ENCODE measurements at regions not wholly inside any gene's neighbourhood (a gene's known extent, or its start where the extent isn't known, plus 50 kb on each side); places are given as distances from the start of the nearest gene placed in this dataset.

DNA sequence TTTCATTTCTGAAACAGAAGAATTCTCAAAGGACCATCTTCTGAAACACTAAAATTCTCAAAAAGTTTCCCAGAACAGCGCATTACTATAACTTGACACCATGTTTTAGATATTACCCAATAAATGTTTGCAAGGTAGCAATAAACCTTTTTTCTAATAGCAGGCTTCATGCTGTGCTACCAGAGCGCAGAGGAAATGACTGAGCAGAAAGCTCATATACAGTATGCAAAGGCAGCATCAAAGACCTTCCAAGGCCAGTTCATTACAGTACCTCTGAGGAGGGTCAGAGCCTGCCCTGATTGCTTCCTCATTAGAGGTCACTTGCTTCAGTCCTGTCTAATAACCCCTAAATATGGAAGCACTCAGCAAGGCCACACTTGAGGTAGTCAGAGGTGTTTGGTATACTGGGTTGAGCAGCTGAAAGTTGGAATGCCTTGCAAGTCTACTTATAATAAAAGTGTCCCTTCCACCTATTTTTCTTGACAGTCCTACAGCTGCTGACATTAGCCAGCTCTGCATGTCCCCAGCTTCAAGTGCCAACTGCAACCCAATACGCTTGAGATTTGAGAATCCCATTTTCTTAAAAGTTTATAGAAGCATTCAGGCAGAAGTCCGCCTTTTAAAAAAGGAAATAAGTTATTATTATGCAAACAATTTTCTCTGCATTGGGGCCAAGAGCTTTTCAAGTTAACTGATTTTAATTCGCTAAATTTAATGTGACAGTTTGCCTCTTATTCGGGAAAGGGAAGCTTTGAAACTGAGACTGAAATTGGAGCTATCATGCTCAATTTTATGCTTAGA, 207.2 kb downstream of the ZC3H11B start:
- H3K27me3 ChIP-seq (ENCODE audit: insufficient read depth, low read depth), result no peaks in the 10 kb centered on the region
- no peaks in the 10 kb centered on the region for H3K9me2 ChIP-seq (ENCODE audit: insufficient read depth)
- H4K20me1 ChIP-seq (ENCODE audit: insufficient read depth), result no peaks in the 10 kb centered on the region
- no peaks in the 10 kb centered on the region for H3K9me3 ChIP-seq (ENCODE audit: insufficient read depth, low read depth)
- no peaks in the 10 kb centered on the region for H3K36me3 ChIP-seq (ENCODE audit: low read depth)
- H3K4me1 ChIP-seq (replicated peaks; ENCODE audit: insufficient read depth), result no peaks in the 10 kb centered on the region
- no peak for DNase-seq
- ChIA-PET POLR2A (ENCODE audit: unreplicated experiment) (no interaction called here), CTCF (interaction anchor here (0.6 kb wide), 1 partner anchor 508 kb away, joined by 3 read pairs; no protein-coding TSS in a partner anchor)
- H3K79me2 ChIP-seq (ENCODE audit: low read depth), result no peaks in the 10 kb centered on the region
- intact Hi-C loops (cut with micrococcal nuclease; ENCODE audit: unreplicated experiment), result no loop called here
- no peak for TF ChIP-seq EZH2 (IDR thresholded peaks at IDR 0.05; ENCODE audit: low read depth)
- TF ChIP-seq, protein P1, sequence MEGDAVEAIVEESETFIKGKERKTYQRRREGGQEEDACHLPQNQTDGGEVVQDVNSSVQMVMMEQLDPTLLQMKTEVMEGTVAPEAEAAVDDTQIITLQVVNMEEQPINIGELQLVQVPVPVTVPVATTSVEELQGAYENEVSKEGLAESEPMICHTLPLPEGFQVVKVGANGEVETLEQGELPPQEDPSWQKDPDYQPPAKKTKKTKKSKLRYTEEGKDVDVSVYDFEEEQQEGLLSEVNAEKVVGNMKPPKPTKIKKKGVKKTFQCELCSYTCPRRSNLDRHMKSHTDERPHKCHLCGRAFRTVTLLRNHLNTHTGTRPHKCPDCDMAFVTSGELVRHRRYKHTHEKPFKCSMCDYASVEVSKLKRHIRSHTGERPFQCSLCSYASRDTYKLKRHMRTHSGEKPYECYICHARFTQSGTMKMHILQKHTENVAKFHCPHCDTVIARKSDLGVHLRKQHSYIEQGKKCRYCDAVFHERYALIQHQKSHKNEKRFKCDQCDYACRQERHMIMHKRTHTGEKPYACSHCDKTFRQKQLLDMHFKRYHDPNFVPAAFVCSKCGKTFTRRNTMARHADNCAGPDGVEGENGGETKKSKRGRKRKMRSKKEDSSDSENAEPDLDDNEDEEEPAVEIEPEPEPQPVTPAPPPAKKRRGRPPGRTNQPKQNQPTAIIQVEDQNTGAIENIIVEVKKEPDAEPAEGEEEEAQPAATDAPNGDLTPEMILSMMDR (conservative IDR thresholded peaks at IDR 0.05), result no peak
- no peak overlapping the region for H3K4me3 ChIP-seq
- H3K27ac ChIP-seq, result no peak overlapping the region
- no peak overlapping the region for H3K4me2 ChIP-seq
- BruUV-seq (replicated peaks), result no TSS peak
- no peak overlapping the region for H2AFZ ChIP-seq
- no peaks in the 10 kb centered on the region for H3F3A ChIP-seq (ENCODE audit: insufficient read depth, low read depth)

DNA sequence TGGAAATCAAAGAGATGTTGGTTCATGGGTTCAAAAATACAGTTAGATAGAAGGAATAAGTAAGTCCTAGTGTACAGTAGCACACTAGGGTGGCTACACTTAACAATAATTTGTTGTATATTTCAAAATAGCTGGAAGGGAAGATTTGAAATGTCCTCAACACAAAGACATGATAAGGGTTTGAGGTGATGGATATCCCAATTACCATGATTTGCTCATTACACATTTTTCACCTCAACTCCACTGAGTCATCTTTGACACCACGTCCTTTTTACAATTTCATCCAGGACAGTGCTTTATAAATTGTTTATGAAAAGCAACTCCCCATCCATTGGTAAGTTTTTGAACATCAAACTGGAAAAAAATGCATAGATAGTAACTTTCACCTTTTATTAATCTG, 208.3 kb downstream of the ZC3H11B start:
- no peaks in the 10 kb centered on the region for H3K9me2 ChIP-seq (ENCODE audit: insufficient read depth)
- no peak overlapping the region for H2AFZ ChIP-seq
- DNase-seq, result no peak
- H3K4me1 ChIP-seq (replicated peaks; ENCODE audit: insufficient read depth), result no peaks in the 10 kb centered on the region
- TF ChIP-seq, protein P1 (conservative IDR thresholded peaks at IDR 0.05), result no peak
- no peak for TF ChIP-seq EZH2 (IDR thresholded peaks at IDR 0.05; ENCODE audit: low read depth)
- H3K27ac ChIP-seq, result no peak overlapping the region
- no peaks in the 10 kb centered on the region for H3K36me3 ChIP-seq (ENCODE audit: low read depth)
- no peaks in the 10 kb centered on the region for H3K79me2 ChIP-seq (ENCODE audit: low read depth)
- H3K4me2 ChIP-seq, result no peak overlapping the region
- no TSS peak for BruUV-seq (replicated peaks)
- H4K20me1 ChIP-seq (ENCODE audit: insufficient read depth), result no peaks in the 10 kb centered on the region
- no peaks in the 10 kb centered on the region for H3K9me3 ChIP-seq (ENCODE audit: insufficient read depth, low read depth)
- CTCF ChIA-PET, result no interaction called here
- POLR2A ChIA-PET (ENCODE audit: unreplicated experiment), result no interaction called here
- intact Hi-C loops (cut with micrococcal nuclease; ENCODE audit: unreplicated experiment), result no loop called here
- no peak overlapping the region for H3K4me3 ChIP-seq
- no peaks in the 10 kb centered on the region for H3F3A ChIP-seq (ENCODE audit: insufficient read depth, low read depth)
- H3K27me3 ChIP-seq (ENCODE audit: insufficient read depth, low read depth), result no peaks in the 10 kb centered on the region

DNA sequence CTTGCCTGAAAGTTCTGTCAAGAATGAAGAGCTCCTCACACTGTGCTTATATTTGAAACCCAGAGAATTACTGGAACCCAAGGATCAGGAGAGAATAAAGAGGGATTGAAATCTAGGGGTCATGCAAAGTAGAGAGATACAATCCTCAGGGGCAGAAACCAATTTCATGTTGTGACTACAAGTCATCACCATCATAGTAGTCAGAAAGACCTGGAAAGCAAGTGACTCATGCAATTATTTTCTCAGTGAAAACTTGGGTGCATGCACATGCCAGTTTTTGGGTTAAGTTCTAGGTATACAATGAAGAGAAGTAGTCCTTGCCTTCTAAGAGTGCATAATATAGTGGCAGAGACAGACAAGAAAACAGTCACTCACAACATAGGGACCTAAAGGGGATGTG, 210.0 kb downstream of the ZC3H11B start:
- intact Hi-C loops (cut with micrococcal nuclease; ENCODE audit: unreplicated experiment), result no loop called here
- H3K9me2 ChIP-seq (ENCODE audit: insufficient read depth), result no peaks in the 10 kb centered on the region
- no peak overlapping the region for H3K27ac ChIP-seq
- H3K36me3 ChIP-seq (ENCODE audit: low read depth), result no peaks in the 10 kb centered on the region
- BruUV-seq (replicated peaks), result no TSS peak
- ChIA-PET CTCF (no interaction called here), POLR2A (ENCODE audit: unreplicated experiment) (no interaction called here)
- no peaks in the 10 kb centered on the region for H3K4me1 ChIP-seq (replicated peaks; ENCODE audit: insufficient read depth)
- H3K79me2 ChIP-seq (ENCODE audit: low read depth), result no peaks in the 10 kb centered on the region
- H3K9me3 ChIP-seq (ENCODE audit: insufficient read depth, low read depth), result no peaks in the 10 kb centered on the region
- H3K4me3 ChIP-seq, result no peak overlapping the region
- DNase-seq, result no peak
- no peak overlapping the region for H3K4me2 ChIP-seq
- H3K27me3 ChIP-seq (ENCODE audit: insufficient read depth, low read depth), result no peaks in the 10 kb centered on the region
- H2AFZ ChIP-seq, result no peak overlapping the region
- TF ChIP-seq EZH2 (IDR thresholded peaks at IDR 0.05; ENCODE audit: low read depth), result no peak
- TF ChIP-seq, protein P1 (conservative IDR thresholded peaks at IDR 0.05), result no peak
- no peaks in the 10 kb centered on the region for H4K20me1 ChIP-seq (ENCODE audit: insufficient read depth)
- H3F3A ChIP-seq (ENCODE audit: insufficient read depth, low read depth), result no peaks in the 10 kb centered on the region
